ENCODE measurements at regions not wholly inside any gene's neighbourhood (a gene's known extent, or its start where the extent isn't known, plus 50 kb on each side); places are given as distances from the start of the nearest gene placed in this dataset.

GRCh38 chr12:93261505-93262094, 116.1 kb upstream of the NUDT4 start:
- no peak for TF ChIP-seq CTCF (IDR thresholded peaks at IDR 0.05)
- TF ChIP-seq POLR2A (IDR thresholded peaks at IDR 0.05): no peak

Data from breast epithelium (tissue), 3 donors.